ENCODE measurements at regions not wholly inside any gene's neighbourhood (a gene's known extent, or its start where the extent isn't known, plus 50 kb on each side); places are given as distances from the start of the nearest gene placed in this dataset.

GRCh38 chr12:86513226-86513625, 257.0 kb upstream of the MGAT4C start:
- Histone ChIP-seq H3T11ph (ENCODE audit: low read length) (no peak overlapping the region), H3K4me2 (ENCODE audit: insufficient read depth, insufficient read length, low read length) (no peak overlapping the region), H3K79me2 (ENCODE audit: insufficient read depth, low read length) (no peaks in the 10 kb centered on the region), H3K4me1 (ENCODE audit: insufficient read depth, low read length) (no peaks in the 10 kb centered on the region), H3K23ac (ENCODE audit: insufficient read length, low read depth, low read length) (no peak overlapping the region), H4K5ac (ENCODE audit: insufficient read length, low read depth, low read length) (no peak overlapping the region), H2BK15ac (ENCODE audit: low read depth, low read length) (no peak overlapping the region), H2AK5ac (ENCODE audit: insufficient read length, low read length) (no peak overlapping the region), H2AFZ (ENCODE audit: low read length) (no peak overlapping the region), H3K79me1 (ENCODE audit: insufficient read depth, low read depth, low read length, poor library complexity, severe bottlenecking) (no peaks in the 10 kb centered on the region), H2BK120ac (ENCODE audit: low read depth, low read length, poor library complexity, severe bottlenecking) (no peak overlapping the region), H3K27me3 (ENCODE audit: insufficient read depth, low read length) (no peaks in the 10 kb centered on the region), H2BK5ac (ENCODE audit: insufficient read length, low read length) (no peak overlapping the region), H3K4ac (ENCODE audit: low read depth, low read length) (no peak overlapping the region), H3K14ac (ENCODE audit: insufficient read depth, low read length) (no peak overlapping the region), H4K20me1 (ENCODE audit: control insufficient read depth, insufficient read depth, insufficient read length) (no peaks in the 10 kb centered on the region), H3K23me2 (ENCODE audit: insufficient read length, low read depth, low read length, poor library complexity, severe bottlenecking) (no peaks in the 10 kb centered on the region), H4K91ac (ENCODE audit: insufficient read length, low read depth, low read length) (no peak overlapping the region), H3K9me3 (ENCODE audit: control insufficient read depth, low read depth, low read length) (no peaks in the 10 kb centered on the region), H3K56ac (ENCODE audit: insufficient read length, low read depth, low read length) (no peak overlapping the region), H2BK20ac (ENCODE audit: low read depth, low read length, poor library complexity, severe bottlenecking) (no peak overlapping the region), H3K27ac (ENCODE audit: insufficient read length, low read depth, low read length) (no peak overlapping the region), H2BK12ac (ENCODE audit: insufficient read length, low read depth, low read length) (no peak overlapping the region), H3K9ac (ENCODE audit: extremely low read depth, insufficient read length, low read length) (no peak overlapping the region), H3K18ac (ENCODE audit: insufficient read length, low read depth, low read length) (no peak overlapping the region), H4K8ac (replicated peaks; ENCODE audit: insufficient read length, low read depth, low read length) (no peak overlapping the region)
- H3K27ac Mint-ChIP-seq, result no peak overlapping the region
- no peaks in the 10 kb centered on the region; the same call in 1 of the 2 replicates for H3K27me3 Mint-ChIP-seq (ENCODE audit: low read depth)
- no CpG with 5 or more reads among the region's 2 CpGs for WGBS (ENCODE audit: extremely low coverage, insufficient read length, low lambda C conversion rate)
- H3K9me3 Mint-ChIP-seq, result peaks cover 2 to 3% of the 10 kb centered on the region in 2 experiments; a peak in 2 of 5 replicates
- DNase-seq, result no peak
- peaks cover 0 to 3% of the 10 kb centered on the region in 2 experiments; a peak in 1 of 4 replicates for H3K4me1 Mint-ChIP-seq
- no peaks in the 10 kb centered on the region for H3K36me3 Mint-ChIP-seq (ENCODE audit: insufficient read depth in 1 of 3, low read depth in 3 of 3)
- no peak for TF ChIP-seq CTCF (conservative IDR thresholded peaks at IDR 0.05)
- no peak overlapping the region for H3K4me3 Mint-ChIP-seq
